Caco-2 (cell line): ENCODE measurements at regions not wholly inside any gene's neighbourhood (a gene's known extent, or its start where the extent isn't known, plus 50 kb on each side); places are given as distances from the start of the nearest gene placed in this dataset.

Source experiments
- BruUV-seq: library from RNA; stranded (reverse); fragments of 400-500 nt; replicated peaks from 2 replicates; lab custom pipeline; 2021; lab: Mats Ljungman, UMichigan
- CTCF ChIA-PET: fragments of 300-600 bp; sonication (Branson Sonifier 250); formaldehyde crosslinking; loops from one replicate; lab custom pipeline; 2022; ENCODE audit warnings: antibody characterized with exemption; lab: Charles Lee
- POLR2A ChIA-PET: fragments of 300-600 bp; sonication (Branson Sonifier 250); formaldehyde crosslinking; loops from one replicate; lab custom pipeline; 2022; ENCODE audit warnings: antibody characterized with exemption; lab: Charles Lee
- DNase-seq, 2 experiments: peaks; one replicate each; pipeline versions ENCODE4 v3.0.0 to v3.0.0-alpha.2; 2020 to 2022
- H3K27me3 ChIP-seq: replicated peaks from 2 replicates; pipeline ENCODE4 v1.6.0; 2011; ENCODE audit warnings: low read length; ENCODE audit not compliant: control insufficient read depth, insufficient read depth
- H3K36me3 ChIP-seq: 2 replicates; pipeline ENCODE4 v1.5.1; 2011; ENCODE audit warnings: low read length; ENCODE audit not compliant: control insufficient read depth, insufficient read depth
- H3K4me1 ChIP-seq: fragments of 250-450 bp; sonication (Bioruptor Pico); 2 replicates; pipeline ENCODE4 v1.5.1; 2020; ENCODE audit warnings: mild to moderate bottlenecking
- H3K4me3 ChIP-seq: 2 replicates; pipeline ENCODE4 v1.5.1; 2011; ENCODE audit warnings: low read depth, mild to moderate bottlenecking, control low read depth, low read length
- H3K9me3 ChIP-seq: fragments of 250-450 bp; sonication (Bioruptor Pico); 2 replicates; pipeline ENCODE4 v1.5.1; 2020; ENCODE audit warnings: mild to moderate bottlenecking, moderate library complexity
- H3K27ac Mint-ChIP-seq: one replicate; pipeline ENCODE4 v1.8.0; 2022; ENCODE audit warnings: mixed read lengths; ENCODE audit not compliant: unreplicated experiment
- H3K27me3 Mint-ChIP-seq: one replicate; pipeline ENCODE4 v1.8.0; 2022; ENCODE audit warnings: mixed read lengths; ENCODE audit not compliant: insufficient read depth, unreplicated experiment
- H3K36me3 Mint-ChIP-seq: one replicate; pipeline ENCODE4 v1.8.0; 2022; ENCODE audit warnings: mild to moderate bottlenecking, mixed read lengths; ENCODE audit not compliant: insufficient read depth, unreplicated experiment
- H3K4me1 Mint-ChIP-seq: one replicate; pipeline ENCODE4 v1.8.0; 2022; ENCODE audit warnings: low read depth, mixed read lengths; ENCODE audit not compliant: unreplicated experiment
- H3K4me3 Mint-ChIP-seq: one replicate; pipeline ENCODE4 v1.8.0; 2022; ENCODE audit warnings: mild to moderate bottlenecking, moderate library complexity, mixed read lengths; ENCODE audit not compliant: unreplicated experiment
- H3K9me3 Mint-ChIP-seq: one replicate; pipeline ENCODE4 v1.8.0; 2022; ENCODE audit warnings: mixed read lengths; ENCODE audit not compliant: unreplicated experiment
- intact Hi-C: fragments of 100-400 bp; cut with micrococcal nuclease; formaldehyde crosslinking; loops from one replicate; pipeline ENCODE4 v1.10.0; 2022; ENCODE audit not compliant: unreplicated experiment
- TF ChIP-seq, protein P1 (sequence below), 2 experiments: fragments of 200-600 bp in 1 of 2; IDR thresholded peaks; 1 replicate in 1 of 2; 2 replicates in 1 of 2; pipeline versions ENCODE4 v1.5.1 to v1.8.0; 2011 to 2022; ENCODE audit warnings: antibody characterized with exemption in 1 of 2, control low read depth in 1 of 2, inconsistent platforms in 1 of 2, low read depth in 1 of 2, low read length in 1 of 2, mild to moderate bottlenecking in 1 of 2, moderate library complexity in 1 of 2; ENCODE audit not compliant: insufficient read depth in 1 of 2, severe bottlenecking in 1 of 2, unreplicated experiment in 1 of 2

DNA sequence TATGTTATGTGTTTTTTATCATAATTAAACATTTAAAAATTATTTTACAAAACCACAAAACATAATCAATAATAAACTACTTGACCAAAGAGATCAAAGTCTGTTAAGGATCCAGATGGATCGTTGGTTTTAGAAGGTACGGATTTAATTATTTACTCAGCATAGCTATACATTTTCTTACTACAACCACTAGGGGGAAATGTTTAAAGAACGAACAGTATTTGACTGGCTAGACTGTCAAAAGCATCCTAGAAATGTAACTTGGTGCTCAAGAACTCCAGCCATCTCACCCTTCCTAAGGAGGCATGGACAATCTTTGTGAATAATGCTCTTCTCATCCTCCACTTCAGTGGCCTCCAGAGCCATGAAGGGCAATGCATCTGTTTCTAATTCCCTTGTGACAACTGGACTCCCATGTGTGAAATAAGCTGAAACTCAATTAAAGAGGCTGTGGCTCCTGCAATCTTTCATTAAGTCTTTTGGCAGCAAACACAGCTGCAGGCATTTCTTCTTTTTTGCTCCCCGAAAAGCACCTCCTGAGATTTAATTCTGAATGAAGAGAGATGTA lies 94.7 kb upstream of the TUSC7 start:
- no peak overlapping the region for H3K4me3 Mint-ChIP-seq
- no peaks in the 10 kb centered on the region for H3K36me3 Mint-ChIP-seq
- no peaks in the 10 kb centered on the region for H3K27me3 Mint-ChIP-seq
- no TSS peak for BruUV-seq
- ChIA-PET CTCF (interaction anchor here (0.6 to 1.3 kb wide), 4 partner anchors 10 to 156 kb away, joined by 3 to 5 read pairs (median 3); no protein-coding TSS in a partner anchor), POLR2A (no interaction called here)
- Histone ChIP-seq H3K27me3 (no peaks in the 10 kb centered on the region), H3K4me3 (no peak overlapping the region), H3K36me3 (no peaks in the 10 kb centered on the region), H3K9me3 (no peaks in the 10 kb centered on the region), H3K4me1 (no peaks in the 10 kb centered on the region)
- no peak overlapping the region for H3K27ac Mint-ChIP-seq
- no peaks in the 10 kb centered on the region for H3K4me1 Mint-ChIP-seq
- peak in 1 of 2 experiments; percentile 2 for DNase-seq
- TF ChIP-seq, protein P1, sequence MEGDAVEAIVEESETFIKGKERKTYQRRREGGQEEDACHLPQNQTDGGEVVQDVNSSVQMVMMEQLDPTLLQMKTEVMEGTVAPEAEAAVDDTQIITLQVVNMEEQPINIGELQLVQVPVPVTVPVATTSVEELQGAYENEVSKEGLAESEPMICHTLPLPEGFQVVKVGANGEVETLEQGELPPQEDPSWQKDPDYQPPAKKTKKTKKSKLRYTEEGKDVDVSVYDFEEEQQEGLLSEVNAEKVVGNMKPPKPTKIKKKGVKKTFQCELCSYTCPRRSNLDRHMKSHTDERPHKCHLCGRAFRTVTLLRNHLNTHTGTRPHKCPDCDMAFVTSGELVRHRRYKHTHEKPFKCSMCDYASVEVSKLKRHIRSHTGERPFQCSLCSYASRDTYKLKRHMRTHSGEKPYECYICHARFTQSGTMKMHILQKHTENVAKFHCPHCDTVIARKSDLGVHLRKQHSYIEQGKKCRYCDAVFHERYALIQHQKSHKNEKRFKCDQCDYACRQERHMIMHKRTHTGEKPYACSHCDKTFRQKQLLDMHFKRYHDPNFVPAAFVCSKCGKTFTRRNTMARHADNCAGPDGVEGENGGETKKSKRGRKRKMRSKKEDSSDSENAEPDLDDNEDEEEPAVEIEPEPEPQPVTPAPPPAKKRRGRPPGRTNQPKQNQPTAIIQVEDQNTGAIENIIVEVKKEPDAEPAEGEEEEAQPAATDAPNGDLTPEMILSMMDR (IDR thresholded peaks at IDR 0.05; ENCODE audit: insufficient read depth in 1 of 2, low read depth in 1 of 2, low read length in 1 of 2, severe bottlenecking in 1 of 2, unreplicated experiment in 1 of 2) = peak; percentile 26 to 43
- H3K9me3 Mint-ChIP-seq = peaks cover 8% of the 10 kb centered on the region
- intact Hi-C loops = loop anchor here (1.0 kb wide), 1 partner anchor 143 kb away; no protein-coding TSS in a partner anchor

DNA sequence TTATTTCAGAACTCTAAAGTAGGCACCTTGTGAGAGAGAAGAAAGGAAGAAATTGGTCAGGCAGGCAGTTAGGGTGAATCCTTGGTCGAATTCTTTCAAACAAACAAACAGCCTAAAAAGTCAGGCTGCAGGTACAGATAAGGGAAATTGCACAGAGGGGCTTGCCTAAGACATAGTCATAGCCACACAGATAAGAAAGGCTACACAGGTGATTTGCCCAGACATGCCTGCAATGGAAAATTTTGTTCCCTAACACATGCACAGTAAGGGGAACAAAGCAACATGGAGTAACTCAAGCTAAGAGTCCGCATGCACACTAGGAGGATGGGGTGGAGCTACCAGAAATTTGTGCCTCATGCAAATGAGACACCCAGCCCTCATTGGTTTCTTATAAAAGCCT lies 91.4 kb upstream of the TUSC7 start:
- no peak for DNase-seq
- TF ChIP-seq, protein P1 (IDR thresholded peaks at IDR 0.05; ENCODE audit: insufficient read depth in 1 of 2, low read depth in 1 of 2, low read length in 1 of 2, severe bottlenecking in 1 of 2, unreplicated experiment in 1 of 2) = no peak
- Histone ChIP-seq H3K27me3 (no peaks in the 10 kb centered on the region), H3K36me3 (no peaks in the 10 kb centered on the region), H3K9me3 (no peaks in the 10 kb centered on the region), H3K4me3 (no peak overlapping the region), H3K4me1 (no peaks in the 10 kb centered on the region)
- Mint-ChIP-seq H3K9me3 (peaks cover 8% of the 10 kb centered on the region), H3K36me3 (no peaks in the 10 kb centered on the region), H3K4me3 (no peak overlapping the region), H3K27ac (no peak overlapping the region), H3K27me3 (peaks cover 2% of the 10 kb centered on the region), H3K4me1 (no peaks in the 10 kb centered on the region)
- POLR2A ChIA-PET = no interaction called here
- CTCF ChIA-PET = no interaction called here
- BruUV-seq = no TSS peak
- intact Hi-C loops = no loop called here

DNA sequence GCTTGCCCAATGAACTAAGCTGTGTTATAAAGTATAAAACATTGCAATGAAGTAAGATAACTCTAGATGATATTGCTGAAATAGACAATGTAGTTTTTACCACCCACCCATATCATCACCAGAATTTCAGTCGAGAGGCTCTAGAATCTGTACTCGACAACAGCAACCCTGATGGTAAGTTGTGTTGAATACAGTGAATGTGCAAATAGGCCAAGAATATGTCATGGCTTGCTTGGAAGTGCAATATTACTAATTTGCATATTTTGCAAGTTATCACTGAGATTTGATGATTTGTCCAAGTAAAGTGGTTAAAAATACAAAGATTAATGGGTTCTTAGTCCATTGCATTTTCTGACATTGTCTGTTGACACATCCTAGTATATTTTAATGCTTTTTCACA lies 90.6 kb upstream of the TUSC7 start:
- H3K4me3 ChIP-seq = no peak overlapping the region
- TF ChIP-seq, protein P1 (IDR thresholded peaks at IDR 0.05; ENCODE audit: insufficient read depth in 1 of 2, low read depth in 1 of 2, low read length in 1 of 2, severe bottlenecking in 1 of 2, unreplicated experiment in 1 of 2) = no peak
- no peaks in the 10 kb centered on the region for H3K4me1 Mint-ChIP-seq
- no peaks in the 10 kb centered on the region for H3K36me3 Mint-ChIP-seq
- no peaks in the 10 kb centered on the region for H3K9me3 ChIP-seq
- BruUV-seq = no TSS peak
- intact Hi-C loops = no loop called here
- ChIA-PET POLR2A (no interaction called here), CTCF (no interaction called here)
- H3K27me3 ChIP-seq = no peaks in the 10 kb centered on the region
- peaks cover 8% of the 10 kb centered on the region for H3K9me3 Mint-ChIP-seq
- no peak overlapping the region for H3K27ac Mint-ChIP-seq
- peaks cover 2% of the 10 kb centered on the region for H3K27me3 Mint-ChIP-seq
- no peak for DNase-seq
- no peaks in the 10 kb centered on the region for H3K36me3 ChIP-seq
- H3K4me3 Mint-ChIP-seq = no peak overlapping the region
- no peaks in the 10 kb centered on the region for H3K4me1 ChIP-seq
